ENCODE measurements at regions not wholly inside any gene's neighbourhood (a gene's known extent, or its start where the extent isn't known, plus 50 kb on each side); places are given as distances from the start of the nearest gene placed in this dataset.

- TF ChIP-seq CTCF (IDR thresholded peaks at IDR 0.05) (no peak), POLR2A (IDR thresholded peaks at IDR 0.05) (no peak)
Observed at GRCh38 chr7:67564959-67565358, 568.3 kb downstream of the TYW1 start.
